ENCODE measurements at regions not wholly inside any gene's neighbourhood (a gene's known extent, or its start where the extent isn't known, plus 50 kb on each side); places are given as distances from the start of the nearest gene placed in this dataset.
A peak's percentile ranks its signal among the peaks of the same experiment; 100 is the strongest.
"Not testable (repeated sequence)": the region's sequence is repeated elsewhere in the genome, so short reads cannot be mapped to it uniquely, and the experiment has no call there.

- DNase-seq (ENCODE audit: low read depth, low spot score), result peak; percentile 39
These were observed 837.4 kb upstream of the ID2 start for GRCh38 chr2:7844414-7844965.

DNA sequence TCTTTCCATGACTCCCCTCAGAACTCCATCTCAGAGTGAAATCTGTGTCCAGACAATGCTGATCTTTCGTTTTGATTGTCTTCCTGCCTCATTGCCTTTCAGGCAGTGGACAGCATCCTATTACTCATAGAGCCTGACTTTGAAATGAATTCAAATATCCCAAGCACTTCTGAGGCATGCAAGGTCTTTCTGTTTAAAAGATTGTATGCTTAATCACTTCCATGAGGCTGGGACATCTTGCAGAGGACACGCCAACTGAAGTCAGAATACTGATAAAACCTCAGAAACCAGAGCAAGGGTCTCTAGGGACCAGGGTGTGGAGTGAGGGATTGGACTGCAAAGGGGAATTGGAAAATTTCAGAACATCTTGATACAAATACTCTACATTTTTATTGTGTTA lies 836.5 kb upstream of the ID2 start:
- DNase-seq (ENCODE audit: low read depth, low spot score), result no peak

DNA sequence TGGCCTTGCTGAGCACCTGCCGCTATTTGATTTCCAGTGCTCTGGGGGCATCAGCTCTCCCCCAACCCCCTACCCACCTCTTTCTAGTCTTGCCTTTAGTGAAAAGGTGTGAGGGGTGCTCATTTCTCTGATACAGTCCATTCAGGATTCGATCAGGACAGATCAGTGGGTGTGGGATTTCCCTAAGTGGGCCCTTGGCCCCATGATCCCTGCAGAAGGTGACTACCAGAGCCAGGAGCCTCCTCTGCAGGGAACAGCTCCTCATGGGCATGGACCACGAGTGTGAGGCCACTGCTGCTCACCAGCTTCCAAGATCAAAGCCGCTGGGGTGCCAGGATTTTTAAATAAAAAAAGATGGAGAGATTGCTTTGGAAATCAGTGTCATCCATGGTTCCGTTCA lies 835.2 kb upstream of the ID2 start:
- DNase-seq (ENCODE audit: low read depth, low spot score), result no peak

- DNase-seq (ENCODE audit: low read depth, low spot score), result no peak
These were observed 834.5 kb upstream of the ID2 start for GRCh38 chr2:7847321-7847720.

DNA sequence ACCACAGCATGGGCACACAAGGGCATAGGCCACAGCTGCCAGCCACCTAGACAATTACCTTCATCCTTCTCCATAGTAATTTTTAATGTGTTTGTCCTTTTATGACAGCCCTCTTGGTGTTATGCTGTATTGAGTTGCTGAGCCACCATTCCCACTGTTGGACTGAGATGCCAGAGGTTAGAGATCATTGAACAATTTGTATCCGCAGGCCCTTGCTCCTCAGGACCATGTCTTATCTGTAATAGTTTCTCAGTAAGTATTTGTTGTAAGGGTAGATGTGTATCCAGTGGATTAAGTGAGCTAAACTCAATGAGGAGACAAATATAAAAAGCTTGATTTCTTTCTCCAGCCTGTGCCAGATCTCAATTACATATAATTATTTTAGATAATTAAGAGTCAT lies 832.8 kb upstream of the ID2 start:
- DNase-seq (ENCODE audit: low read depth, low spot score), result no peak

GRCh38 chr2:7849531-7849930 lies 832.3 kb upstream of the ID2 start:
- DNase-seq (ENCODE audit: low read depth, low spot score), result no peak

- DNase-seq (ENCODE audit: low read depth, low spot score), result no peak
These were observed 829.3 kb upstream of the ID2 start for GRCh38 chr2:7852546-7852945.

DNA sequence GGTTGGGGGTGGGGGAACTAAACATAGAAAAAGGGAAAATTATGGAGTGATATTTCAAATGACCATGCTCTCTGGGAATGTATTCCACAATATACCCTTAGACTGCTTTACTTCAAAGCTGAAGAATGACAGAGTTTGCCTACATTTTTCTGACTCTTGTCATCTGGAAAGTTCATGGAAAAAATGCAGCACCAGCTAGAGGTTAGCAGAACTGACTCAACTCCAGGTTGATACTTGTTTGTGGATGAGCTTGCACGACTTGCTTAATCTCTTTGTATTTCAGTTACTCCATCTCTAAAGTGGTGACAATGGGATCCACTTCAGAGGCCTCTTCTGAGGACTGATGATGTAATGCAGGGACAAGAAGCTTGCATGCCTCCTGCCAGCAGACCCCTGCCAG lies 824.0 kb upstream of the ID2 start:
- no peak for DNase-seq (ENCODE audit: low read depth, low spot score)

DNA sequence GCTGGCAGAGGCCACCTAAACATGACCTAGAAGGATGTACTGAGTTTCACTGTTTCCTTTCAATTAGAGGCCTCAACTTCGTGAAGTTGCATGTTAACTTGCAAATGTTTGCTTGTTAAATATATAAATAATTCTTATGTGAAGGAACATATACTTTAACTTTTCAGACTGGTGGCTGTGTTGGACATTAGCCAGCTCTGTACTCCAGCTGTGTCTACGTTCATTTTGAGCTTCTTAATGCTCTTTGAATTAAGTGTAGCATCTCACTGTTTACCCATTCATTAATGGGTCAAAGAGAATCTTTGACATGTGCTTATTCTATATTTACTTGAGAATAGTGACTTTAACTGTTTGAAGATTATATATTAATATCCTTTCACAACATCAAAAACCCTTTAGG lies 823.2 kb upstream of the ID2 start:
- DNase-seq (ENCODE audit: low read depth, low spot score), result no peak

GRCh38 chr2:7860693-7861092 lies 821.2 kb upstream of the ID2 start:
- no peak for DNase-seq (ENCODE audit: low read depth, low spot score)

DNA sequence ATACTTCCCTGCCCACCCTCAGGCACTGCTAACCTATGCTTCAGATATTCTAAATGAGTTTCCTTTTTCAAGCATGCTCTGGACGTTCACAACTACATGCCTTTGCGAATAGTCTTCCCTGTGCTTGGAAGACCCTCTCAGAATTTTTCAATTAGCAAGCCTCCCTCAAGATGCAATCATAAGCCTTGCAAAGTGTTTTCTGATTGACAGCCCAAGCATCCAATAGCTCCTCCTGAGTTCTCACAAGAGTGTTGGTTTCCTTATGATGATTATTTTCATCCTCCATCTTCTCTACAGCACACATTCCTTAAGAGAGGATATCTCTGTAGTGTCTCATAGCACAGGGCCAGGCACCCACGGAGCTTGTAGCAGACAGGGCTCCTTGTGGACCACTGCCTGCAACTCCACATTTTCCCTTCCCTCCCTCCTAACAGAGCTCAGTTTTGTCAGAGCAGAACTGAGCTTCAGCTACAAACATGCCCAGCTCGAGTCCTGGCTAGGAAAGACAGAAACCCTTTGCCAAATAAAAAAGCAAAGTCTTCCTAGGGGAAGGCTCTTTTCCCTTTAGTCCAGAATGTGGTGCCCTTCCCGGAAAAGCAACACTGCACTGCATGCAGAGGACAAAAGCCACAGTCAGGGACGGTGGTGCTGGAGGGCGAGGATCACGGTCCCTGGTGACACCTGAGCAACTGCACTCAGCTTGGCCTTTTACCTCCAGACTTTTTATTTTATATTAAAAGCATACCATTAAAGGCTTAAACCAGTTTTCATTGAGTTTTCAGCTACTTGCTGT lies 819.8 kb upstream of the ID2 start:
- DNase-seq (ENCODE audit: low read depth, low spot score), result no peak

DNA sequence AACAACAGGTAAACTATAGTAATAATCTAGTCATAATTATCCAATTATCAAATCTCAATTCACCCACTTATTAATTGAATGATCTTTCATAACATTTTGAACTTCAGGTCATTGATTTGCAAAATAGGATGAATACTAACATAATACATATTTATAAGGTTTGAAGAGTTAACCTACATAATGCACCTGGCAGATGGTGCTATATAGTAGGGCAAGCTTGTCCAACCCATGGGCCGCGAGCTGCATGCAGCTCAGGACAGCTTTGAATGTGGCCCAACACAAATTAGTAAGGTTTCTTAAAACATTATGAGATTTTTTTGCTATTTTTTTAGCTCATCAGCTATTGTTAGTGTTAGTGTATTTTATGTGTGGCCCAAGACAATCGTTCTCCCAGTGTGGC lies 815.8 kb upstream of the ID2 start:
- no peak for DNase-seq (ENCODE audit: low read depth, low spot score)

- no peak for DNase-seq (ENCODE audit: low read depth, low spot score)
These were observed 815.0 kb upstream of the ID2 start for GRCh38 chr2:7866825-7867224.

- no peak for DNase-seq (ENCODE audit: low read depth, low spot score)
These were observed 814.0 kb upstream of the ID2 start for GRCh38 chr2:7867867-7868266.

DNA sequence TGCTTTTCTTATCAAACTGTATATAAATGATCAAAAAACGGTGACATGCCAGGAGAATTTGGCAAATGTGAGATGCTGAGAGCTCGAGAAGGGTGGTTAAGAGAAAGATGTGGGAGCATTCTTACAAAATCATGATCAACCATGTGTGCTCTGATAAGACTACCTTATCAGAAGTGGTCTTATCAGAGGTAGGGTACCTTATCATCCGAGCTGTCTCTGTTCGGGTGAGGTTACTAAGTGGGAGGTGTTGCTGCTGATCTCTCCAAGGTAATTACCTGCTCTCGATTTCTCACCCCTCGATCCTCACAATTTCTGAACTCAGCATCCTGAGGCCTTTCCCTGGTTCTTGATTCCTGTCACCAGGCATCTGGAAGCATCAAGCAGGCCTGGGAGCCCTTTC lies 813.0 kb upstream of the ID2 start:
- no peak for DNase-seq (ENCODE audit: low read depth, low spot score)

- DNase-seq (ENCODE audit: low read depth, low spot score), result peak; percentile 55
These were observed 805.4 kb upstream of the ID2 start for GRCh38 chr2:7876445-7876844.

DNA sequence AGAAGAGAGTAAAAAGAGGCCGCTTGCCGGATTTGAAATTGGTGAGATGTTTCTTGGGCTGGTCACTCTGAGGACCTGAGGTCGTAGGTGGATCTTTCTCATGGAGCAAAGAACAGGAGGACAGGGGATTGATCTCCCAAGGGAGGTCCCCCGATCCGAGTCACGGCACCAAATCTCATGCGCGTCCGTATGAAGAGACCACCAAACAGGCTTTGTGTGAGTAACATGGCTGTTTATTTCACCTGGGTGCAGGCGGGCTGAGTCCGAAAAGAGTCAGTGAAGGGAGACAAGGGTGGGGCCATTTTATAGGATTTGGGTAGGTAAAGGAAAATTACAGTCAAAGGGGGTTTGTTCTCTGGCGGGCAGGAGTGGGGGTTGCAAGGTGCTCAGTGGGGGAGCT lies 803.6 kb upstream of the ID2 start:
- not testable (repeated sequence) for DNase-seq (ENCODE audit: low read depth, low spot score)

- DNase-seq (ENCODE audit: low read depth, low spot score), result peak; percentile 73
These were observed 802.9 kb upstream of the ID2 start for GRCh38 chr2:7878786-7879482.

- DNase-seq (ENCODE audit: low read depth, low spot score), result no peak
These were observed 802.4 kb upstream of the ID2 start for GRCh38 chr2:7879483-7879835.

DNA sequence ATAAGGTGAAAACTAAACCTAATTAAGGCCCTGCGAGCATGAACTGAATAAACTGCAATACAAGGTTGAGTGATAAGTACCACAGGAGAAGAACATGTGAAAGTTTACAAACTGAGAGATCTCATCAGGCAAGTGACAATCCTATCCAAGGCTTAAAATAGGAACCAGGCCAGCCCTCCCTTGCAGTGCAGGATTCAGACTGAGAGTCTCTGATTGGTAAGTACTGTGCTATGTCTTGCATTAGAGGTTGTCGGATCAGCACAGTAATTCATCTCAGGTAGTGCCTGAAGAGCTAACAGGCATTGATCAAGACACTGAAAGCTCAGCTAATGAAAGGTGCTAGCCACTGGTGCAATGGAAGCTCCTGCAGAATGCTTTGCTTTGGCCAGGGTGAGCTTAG lies 801.7 kb upstream of the ID2 start:
- DNase-seq (ENCODE audit: low read depth, low spot score), result no peak

DNA sequence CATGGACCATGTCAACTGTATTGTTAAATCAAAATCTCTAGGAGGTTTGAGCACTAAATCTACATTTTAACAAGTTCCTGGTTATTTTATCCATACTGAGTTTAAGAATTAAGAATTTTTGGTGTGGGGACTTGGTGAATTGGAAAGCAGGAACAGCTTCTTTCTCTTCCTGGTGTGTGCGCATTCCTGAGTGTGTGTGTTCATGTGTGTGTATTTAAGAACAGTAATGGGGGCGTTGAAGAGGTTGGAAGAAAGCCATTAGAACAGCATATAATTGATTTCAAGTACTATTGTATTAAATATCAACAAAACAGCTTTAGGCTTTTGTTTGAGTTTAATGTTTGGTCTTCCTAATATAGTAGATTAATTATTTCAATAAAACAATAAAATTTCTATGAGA lies 801.3 kb upstream of the ID2 start:
- DNase-seq (ENCODE audit: low read depth, low spot score), result no peak

GRCh38 chr2:7881063-7881462 lies 800.8 kb upstream of the ID2 start:
- no peak for DNase-seq (ENCODE audit: low read depth, low spot score)

GRCh38 chr2:7881466-7881865 lies 800.4 kb upstream of the ID2 start:
- DNase-seq (ENCODE audit: low read depth, low spot score), result no peak

All from ELF-1 (cell line).